IMR-90 (cell line): ENCODE measurements at regions not wholly inside any gene's neighbourhood (a gene's known extent, or its start where the extent isn't known, plus 50 kb on each side); places are given as distances from the start of the nearest gene placed in this dataset.

ENCODE experiments used
- BHLHE40 ChIP-seq: fragments of 150-350 bp; IDR thresholded peaks from 2 replicates; pipeline ENCODE4 v1.6.1; 2016; ENCODE audit warnings: mild to moderate bottlenecking, low read depth, low read length
- CEBPB ChIP-seq: IDR thresholded peaks from 2 replicates; pipeline ENCODE4 v1.6.1; 2012; ENCODE audit warnings: low read depth, low read length, improper control_type of control experiment
- MAFK ChIP-seq: IDR thresholded peaks from 2 replicates; pipeline ENCODE4 v1.6.1; 2012; ENCODE audit warnings: low read depth, low read length, improper control_type of control experiment
- MAZ ChIP-seq: IDR thresholded peaks from 2 replicates; pipeline ENCODE4 v1.6.1; 2012; ENCODE audit warnings: low read depth, mild to moderate bottlenecking, low read length, improper control_type of control experiment, moderate library complexity, borderline replicate concordance
- MXI1 ChIP-seq: IDR thresholded peaks from 2 replicates; pipeline ENCODE4 v1.6.1; 2012; ENCODE audit warnings: low read depth, mild to moderate bottlenecking, low read length, moderate library complexity, borderline replicate concordance
- NFE2L2 ChIP-seq: fragments of 150-350 bp; IDR thresholded peaks from 2 replicates; pipeline ENCODE4 v1.6.1; 2016; ENCODE audit warnings: low read depth, mild to moderate bottlenecking, low read length
- POLR2A ChIP-seq: IDR thresholded peaks from 2 replicates; pipeline ENCODE4 v1.6.1; 2012; ENCODE audit warnings: mild to moderate bottlenecking, low read depth, low read length
- RAD21 ChIP-seq: IDR thresholded peaks from 2 replicates; pipeline ENCODE4 v1.6.1; 2012; ENCODE audit warnings: low read length, improper control_type of control experiment
- RCOR1 ChIP-seq: IDR thresholded peaks from 2 replicates; pipeline ENCODE4 v1.6.1; 2012; ENCODE audit warnings: mild to moderate bottlenecking, low read length, improper control_type of control experiment; ENCODE audit not compliant: insufficient replicate concordance
- SMC3 ChIP-seq: fragments of 150-350 bp; IDR thresholded peaks from 2 replicates; pipeline ENCODE4 v1.6.1; 2016; ENCODE audit warnings: low read depth, mild to moderate bottlenecking, antibody characterized with exemption, low read length, moderate library complexity
- USF2 ChIP-seq: fragments of 150-350 bp; IDR thresholded peaks from 2 replicates; pipeline ENCODE4 v1.6.1; 2017; ENCODE audit warnings: mild to moderate bottlenecking, antibody characterized with exemption, low read length, low read depth
- TF ChIP-seq, protein P1 (sequence below): conservative IDR thresholded peaks from 2 replicates; pipeline ENCODE4 v1.5.1; 2012; ENCODE audit warnings: mild to moderate bottlenecking, low read depth, low read length, improper control_type of control experiment
- TF ChIP-seq, protein P2 (sequence below): fragments of 150-350 bp; IDR thresholded peaks from 2 replicates; pipeline ENCODE4 v1.6.1; 2016; ENCODE audit warnings: low read depth, mild to moderate bottlenecking, low read length, moderate library complexity, borderline replicate concordance

DNA sequence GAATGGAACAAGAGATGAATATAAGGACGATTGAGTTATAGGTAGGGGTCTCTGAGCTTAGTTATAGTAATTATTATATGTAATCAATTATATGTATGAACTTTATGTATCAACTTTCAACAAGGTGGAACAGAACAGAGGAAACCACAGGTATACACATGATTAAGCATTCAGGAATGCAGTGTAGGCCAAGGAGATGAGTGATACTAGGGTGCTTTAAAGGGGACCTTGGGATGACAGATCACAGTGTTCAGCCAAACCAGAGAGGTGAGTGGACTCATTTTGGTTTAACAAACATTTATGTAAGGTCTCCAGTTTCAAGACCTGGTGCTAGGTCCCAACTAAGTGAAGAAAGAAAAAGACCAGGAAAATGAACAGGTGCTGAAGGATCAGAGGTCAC, 895.5 kb downstream of the ROBO2 start:
- TF ChIP-seq, protein P1, sequence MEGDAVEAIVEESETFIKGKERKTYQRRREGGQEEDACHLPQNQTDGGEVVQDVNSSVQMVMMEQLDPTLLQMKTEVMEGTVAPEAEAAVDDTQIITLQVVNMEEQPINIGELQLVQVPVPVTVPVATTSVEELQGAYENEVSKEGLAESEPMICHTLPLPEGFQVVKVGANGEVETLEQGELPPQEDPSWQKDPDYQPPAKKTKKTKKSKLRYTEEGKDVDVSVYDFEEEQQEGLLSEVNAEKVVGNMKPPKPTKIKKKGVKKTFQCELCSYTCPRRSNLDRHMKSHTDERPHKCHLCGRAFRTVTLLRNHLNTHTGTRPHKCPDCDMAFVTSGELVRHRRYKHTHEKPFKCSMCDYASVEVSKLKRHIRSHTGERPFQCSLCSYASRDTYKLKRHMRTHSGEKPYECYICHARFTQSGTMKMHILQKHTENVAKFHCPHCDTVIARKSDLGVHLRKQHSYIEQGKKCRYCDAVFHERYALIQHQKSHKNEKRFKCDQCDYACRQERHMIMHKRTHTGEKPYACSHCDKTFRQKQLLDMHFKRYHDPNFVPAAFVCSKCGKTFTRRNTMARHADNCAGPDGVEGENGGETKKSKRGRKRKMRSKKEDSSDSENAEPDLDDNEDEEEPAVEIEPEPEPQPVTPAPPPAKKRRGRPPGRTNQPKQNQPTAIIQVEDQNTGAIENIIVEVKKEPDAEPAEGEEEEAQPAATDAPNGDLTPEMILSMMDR, result no peak
- TF ChIP-seq RAD21 (no peak), SMC3 (no peak), MXI1 (no peak), POLR2A (no peak), MAFK (no peak), CEBPB (no peak), USF2 (no peak), NFE2L2 (no peak), BHLHE40 (no peak), RCOR1 (no peak), MAZ (no peak)
- TF ChIP-seq, protein P2, sequence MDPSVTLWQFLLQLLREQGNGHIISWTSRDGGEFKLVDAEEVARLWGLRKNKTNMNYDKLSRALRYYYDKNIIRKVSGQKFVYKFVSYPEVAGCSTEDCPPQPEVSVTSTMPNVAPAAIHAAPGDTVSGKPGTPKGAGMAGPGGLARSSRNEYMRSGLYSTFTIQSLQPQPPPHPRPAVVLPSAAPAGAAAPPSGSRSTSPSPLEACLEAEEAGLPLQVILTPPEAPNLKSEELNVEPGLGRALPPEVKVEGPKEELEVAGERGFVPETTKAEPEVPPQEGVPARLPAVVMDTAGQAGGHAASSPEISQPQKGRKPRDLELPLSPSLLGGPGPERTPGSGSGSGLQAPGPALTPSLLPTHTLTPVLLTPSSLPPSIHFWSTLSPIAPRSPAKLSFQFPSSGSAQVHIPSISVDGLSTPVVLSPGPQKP, result no peak
